Heart left ventricle (tissue), 13 donors: ENCODE measurements at regions not wholly inside any gene's neighbourhood (a gene's known extent, or its start where the extent isn't known, plus 50 kb on each side); places are given as distances from the start of the nearest gene placed in this dataset.

Experiments
- CTCF ChIP-seq, 12 donors: fragments of 200-600 bp; sonication (generic) in 4 of 12; IDR thresholded peaks; one replicate each; pipeline versions ENCODE4 v1.5.0 to v1.8.0; 2018 to 2022; ENCODE audit warnings: antibody characterized with exemption in 12 of 12, mild to moderate bottlenecking in 5 of 12
- POLR2A ChIP-seq, 2 donors: fragments of 450-650 bp; IDR thresholded peaks; one replicate each; pipeline ENCODE4 v1.6.1; 2017; ENCODE audit warnings: antibody characterized with exemption in 2 of 2, mild to moderate bottlenecking in 2 of 2, moderate library complexity in 2 of 2
- donor health status: ischemic (EF 13 %, LVEDD 7.1; RV severe dilation, severe dysfunction).
- donor health status: DM: no; HTN: yes; CAD: no.
- donor health status: DM: no; HTN: no; CAD: no.
- donor health status: ischemic (EF 25% LVEDD 6.9; RV normal size, moderate dysfunction).
- donor health status: ischemic (EF 25% LVEDD 5.7; RV mildly dilated, moderate dysfunction).
- donor health status: ischemic (EF 35%, LVEDD 5.7; RV mildly dilated, moderate dysfunction).
- donor health status: nonischemic (EF 11% LVEDD 7.7; RV severe dilation, severe dysfunction).
- donor health status: DM: yes; HTN: yes; CAD: no.
- donor health status: PGD.
- donor health status: ischemic (EF 29% LVEDD 5.4; RV normal size, mild dysfunction).
- donor health status: nonischemic (EF 23%, LVEDD 6.1; RV moderate dilation, normal function).

DNA sequence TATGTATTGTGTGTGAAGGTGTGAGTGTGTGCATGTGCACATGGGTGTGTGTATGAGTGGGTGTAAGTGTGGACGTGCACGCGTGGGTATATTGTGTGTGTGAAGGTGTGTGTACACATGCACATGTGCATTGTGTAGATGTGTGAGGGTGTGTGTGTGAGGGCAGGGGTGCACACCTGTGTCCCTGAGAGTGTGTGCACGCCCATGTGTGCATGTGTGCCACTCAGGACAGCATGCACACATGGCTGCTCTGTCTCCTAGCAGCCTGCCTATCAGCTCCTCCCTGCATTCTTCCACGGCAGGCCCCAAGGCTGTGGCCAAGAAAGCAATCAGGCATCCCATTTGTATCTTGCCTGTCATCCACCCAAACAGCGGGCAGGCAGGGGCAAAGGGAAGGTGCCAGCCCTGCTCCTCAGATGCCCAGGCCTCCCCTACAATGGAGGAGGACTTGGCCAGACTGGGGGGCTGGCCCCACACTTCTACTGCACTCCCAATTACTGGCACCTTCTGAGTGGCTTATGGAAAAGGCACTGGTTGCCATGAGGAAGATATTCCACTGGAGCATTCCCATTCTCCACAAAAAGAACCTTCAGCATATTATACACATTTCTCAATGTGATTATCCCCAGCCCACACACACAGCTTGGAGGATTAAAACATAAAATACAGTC is 380.4 kb upstream of the ZMIZ1 start:
- TF ChIP-seq CTCF (IDR thresholded peaks at IDR 0.05) (no peak), POLR2A (IDR thresholded peaks at IDR 0.05) (no peak)
